Small intestine (tissue), 7 donors: ENCODE measurements at regions not wholly inside any gene's neighbourhood (a gene's known extent, or its start where the extent isn't known, plus 50 kb on each side); places are given as distances from the start of the nearest gene placed in this dataset.
"Not testable (repeated sequence)": the region's sequence is repeated elsewhere in the genome, so short reads cannot be mapped to it uniquely, and the experiment has no call there.

Experiments
- DNase-seq, 2 donors: peaks; one replicate each; pipeline versions ENCODE4 v3.0.0 to v3.0.0-alpha.2; 2013
- FAIRE-seq: peaks from 2 replicates; lab custom pipeline; 2012; peaks lifted over from hg19 to GRCh38; lab: Jason Lieb, UNC
- H3K27ac ChIP-seq, 3 donors: one replicate each; pipeline ENCODE4 v1.5.1; 2013; ENCODE audit warnings: low read length in 2 of 3, mild to moderate bottlenecking in 2 of 3, control low read depth in 1 of 3, inconsistent platforms in 1 of 3, low read depth in 1 of 3, moderate library complexity in 1 of 3
- H3K27me3 ChIP-seq, 3 donors: one replicate each; pipeline ENCODE4 v1.6.1; 2013; ENCODE audit warnings: low read length in 3 of 3, inconsistent platforms in 1 of 3; ENCODE audit not compliant: control insufficient read depth in 3 of 3, insufficient read depth in 3 of 3
- H3K36me3 ChIP-seq, 3 donors: one replicate each; pipeline ENCODE4 v1.6.1; 2013; ENCODE audit warnings: low read length in 3 of 3, inconsistent platforms in 1 of 3, low read depth in 1 of 3, mild to moderate bottlenecking in 1 of 3, moderate library complexity in 1 of 3; ENCODE audit not compliant: control insufficient read depth in 3 of 3, insufficient read depth in 2 of 3
- H3K4me1 ChIP-seq, 3 donors: one replicate each; pipeline ENCODE4 v1.6.1; 2013; ENCODE audit warnings: low read length in 2 of 3, inconsistent platforms in 1 of 3, low read depth in 1 of 3, mild to moderate bottlenecking in 1 of 3, moderate library complexity in 1 of 3; ENCODE audit not compliant: control insufficient read depth in 3 of 3, insufficient read depth in 2 of 3
- H3K4me3 ChIP-seq, 3 donors: one replicate each; pipeline ENCODE4 v1.5.1; 2013; ENCODE audit warnings: low read length in 3 of 3, control low read depth in 1 of 3, inconsistent platforms in 1 of 3, low read depth in 1 of 3, mild to moderate bottlenecking in 1 of 3, moderate library complexity in 1 of 3
- H3K9me3 ChIP-seq, 2 donors: one replicate each; pipeline ENCODE4 v1.6.1; 2013; ENCODE audit warnings: low read depth in 1 of 2, low read length in 1 of 2; ENCODE audit not compliant: control insufficient read depth in 2 of 2, insufficient read depth in 1 of 2
- WGBS, 3 donors: extraction: QIAGEN DNeasy Blood & Tissue Kit; methylation state at CpG; one replicate each; pipeline ENCODE4 v1.1.7; 2013; 5-methylcytosine and 5-hydroxymethylcytosine counted together
- donor health status: healthy with polysubstance abuse.
- donor health status: control.
- donor health status: control.
- donor health status: Bipolar disorder and iron deficiency.
- donor health status: healthy.

- H3K4me1 ChIP-seq, H3K27ac ChIP-seq, FAIRE-seq, H3K27me3 ChIP-seq, H3K4me3 ChIP-seq, DNase-seq, H3K9me3 ChIP-seq, H3K36me3 ChIP-seq: not testable (repeated sequence)
- 94 to 98% (median 94%) methylated on average over 21 of the region's 21 CpGs for WGBS, 3 donors
Observed at GRCh38 chr2:131813378-131813777, 285.7 kb downstream of the CCDC74A start.

GRCh38 chr2:131818267-131818973 lies 290.7 kb downstream of the CCDC74A start:
- FAIRE-seq, H3K36me3 ChIP-seq: not testable (repeated sequence)

GRCh38 chr2:131822237-131822721 lies 294.6 kb downstream of the CCDC74A start:
- WGBS, 3 donors: 17 to 73% (median 44%) methylated on average over 2 to 3 of the region's 3 CpGs
- H3K9me3 ChIP-seq, H3K27ac ChIP-seq, H3K36me3 ChIP-seq, H3K27me3 ChIP-seq, FAIRE-seq, H3K4me1 ChIP-seq, H3K4me3 ChIP-seq: not testable (repeated sequence)
- DNase-seq: peak in 1 of 2 donors; percentile 7

More at GRCh38 chr2:131818267-131818973, 290.7 kb downstream of the CCDC74A start:
- not testable (repeated sequence) for H3K4me1 ChIP-seq, H3K27me3 ChIP-seq, H3K27ac ChIP-seq, DNase-seq, H3K4me3 ChIP-seq, H3K9me3 ChIP-seq
- WGBS, 3 donors: 49 to 67% (median 67%) methylated on average over 4 of the region's 4 CpGs

GRCh38 chr2:131823058-131823457 lies 295.4 kb downstream of the CCDC74A start:
- H3K4me3 ChIP-seq, H3K27ac ChIP-seq, FAIRE-seq, H3K9me3 ChIP-seq, H3K36me3 ChIP-seq, H3K4me1 ChIP-seq, H3K27me3 ChIP-seq, DNase-seq: not testable (repeated sequence)
- WGBS, 3 donors: 46 to 100% (median 82%) methylated on average over 2 of the region's 2 CpGs

- not testable (repeated sequence) for DNase-seq, H3K9me3 ChIP-seq, H3K27ac ChIP-seq, H3K4me1 ChIP-seq, H3K36me3 ChIP-seq, H3K4me3 ChIP-seq, FAIRE-seq, H3K27me3 ChIP-seq
- WGBS, 3 donors: 51 to 60% (median 55%) methylated on average over 2 of the region's 2 CpGs
Observed at GRCh38 chr2:131824986-131825385, 297.3 kb downstream of the CCDC74A start.

GRCh38 chr2:131827481-131828163 lies 299.9 kb downstream of the CCDC74A start:
- 92 to 97% (median 96%) methylated on average over 54 to 56 of the region's 56 CpGs for WGBS, 3 donors
- DNase-seq: no peak
- H3K4me1 ChIP-seq: no peaks in the 10 kb centered on the region
- H3K4me3 ChIP-seq: no peak overlapping the region
- H3K36me3 ChIP-seq: no peaks in the 10 kb centered on the region
- H3K27me3 ChIP-seq: no peaks in the 10 kb centered on the region
- no peak overlapping the region for H3K27ac ChIP-seq
- FAIRE-seq: no peak
- H3K9me3 ChIP-seq: peaks cover 0 to 6% of the 10 kb centered on the region in 2 donors

DNA sequence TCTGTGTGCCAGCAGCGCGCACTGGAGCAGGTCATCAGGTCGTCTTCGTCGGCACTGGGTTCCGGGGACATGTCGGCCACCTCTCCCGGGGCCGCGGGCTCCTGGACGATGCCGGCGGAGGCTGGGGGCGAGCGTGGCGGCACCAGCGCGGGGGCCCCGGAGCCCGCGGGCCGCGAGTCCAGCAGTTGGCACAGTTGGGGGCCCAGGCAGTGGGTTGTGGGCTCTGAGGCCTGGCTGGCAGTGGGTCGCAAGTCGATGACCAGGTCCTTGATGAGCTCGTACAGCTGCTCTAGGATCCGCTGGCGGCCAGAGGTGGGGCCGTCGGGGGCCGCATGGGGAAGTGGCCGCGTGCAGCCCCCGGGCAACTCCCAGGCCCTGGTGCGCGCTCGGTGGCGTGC lies 300.5 kb downstream of the CCDC74A start:
- H3K27me3 ChIP-seq: no peaks in the 10 kb centered on the region
- no peak for FAIRE-seq
- H3K4me3 ChIP-seq: no peak overlapping the region
- 89 to 94% (median 91%) methylated on average over 21 to 38 of the region's 38 CpGs for WGBS, 3 donors
- H3K27ac ChIP-seq: no peak overlapping the region
- no peak for DNase-seq
- H3K9me3 ChIP-seq: peaks cover 0 to 6% of the 10 kb centered on the region in 2 donors
- H3K36me3 ChIP-seq: no peaks in the 10 kb centered on the region
- H3K4me1 ChIP-seq: no peaks in the 10 kb centered on the region

DNA sequence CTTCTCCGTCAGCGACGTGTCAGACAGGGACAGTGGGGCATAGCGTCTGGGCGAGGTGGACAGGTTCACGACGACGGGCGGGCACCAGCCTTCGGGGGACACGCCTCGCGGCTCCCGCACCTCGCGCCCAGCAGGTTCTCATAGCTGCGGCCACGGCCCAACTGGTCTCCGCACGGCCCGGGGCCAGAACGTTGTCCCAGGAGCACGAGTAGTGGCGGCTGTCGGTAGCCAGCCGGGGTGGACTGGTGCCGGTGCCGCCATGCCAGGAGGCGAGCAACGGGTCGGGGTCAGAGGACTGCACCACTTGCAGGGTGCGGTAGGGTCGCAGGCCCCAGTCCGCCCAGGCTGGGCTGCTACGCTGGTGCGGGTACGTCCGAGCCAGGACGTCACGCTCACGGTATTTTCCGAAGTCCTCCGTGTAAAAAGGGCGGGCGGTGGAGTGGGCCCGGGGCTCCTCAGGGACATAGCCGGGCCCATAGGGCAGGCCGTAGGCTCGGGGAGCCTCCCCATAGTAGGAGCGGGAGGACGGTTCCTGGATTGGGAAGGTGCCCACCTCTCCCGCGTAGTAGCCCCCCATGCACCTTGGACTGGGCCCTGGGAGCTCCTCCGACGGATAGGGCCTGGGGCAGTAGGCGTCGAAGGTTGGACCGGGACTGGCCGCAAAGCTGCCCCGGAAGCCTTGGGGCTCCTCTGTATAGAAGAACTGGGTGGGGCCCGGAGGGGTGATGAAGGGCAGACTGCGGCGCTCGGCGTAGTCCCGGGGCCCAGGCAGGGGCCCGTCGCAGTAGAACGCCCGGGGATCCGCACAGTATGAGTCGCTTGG lies 301.2 kb downstream of the CCDC74A start:
- H3K9me3 ChIP-seq, H3K4me1 ChIP-seq, H3K4me3 ChIP-seq, H3K27ac ChIP-seq, H3K27me3 ChIP-seq, H3K36me3 ChIP-seq, DNase-seq, FAIRE-seq: not testable (repeated sequence)
- 92 to 96% (median 94%) methylated on average over 59 to 72 of the region's 72 CpGs for WGBS, 3 donors
